GM12872 (cell line): ENCODE measurements at regions not wholly inside any gene's neighbourhood (a gene's known extent, or its start where the extent isn't known, plus 50 kb on each side); places are given as distances from the start of the nearest gene placed in this dataset.

Source experiments
- TF ChIP-seq, protein P1 (sequence below): IDR thresholded peaks from 3 replicates; pipeline ENCODE4 v1.5.1; 2011; ENCODE audit warnings: low read depth, mild to moderate bottlenecking, low read length, moderate library complexity; ENCODE audit not compliant: insufficient read depth

DNA sequence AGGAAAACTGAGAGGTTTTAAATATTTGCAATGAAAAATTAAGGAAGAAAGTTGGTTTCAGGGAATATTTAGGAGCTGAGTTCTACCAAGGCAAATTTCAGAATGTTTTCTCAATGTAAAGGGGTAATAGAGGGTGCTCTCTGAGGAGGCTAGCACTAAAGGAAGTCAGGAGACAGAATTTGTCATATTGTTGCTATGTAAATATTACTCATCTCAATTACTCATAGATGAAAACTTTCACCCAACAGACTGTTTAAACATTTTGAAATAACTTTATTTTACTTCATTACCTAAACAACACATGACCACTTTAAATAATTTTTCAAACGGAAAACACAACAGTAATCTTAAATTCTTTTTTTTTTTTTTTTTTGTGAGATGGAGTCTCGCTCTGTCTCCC lies 274.8 kb upstream of the NRG3 start:
- TF ChIP-seq, protein P1, sequence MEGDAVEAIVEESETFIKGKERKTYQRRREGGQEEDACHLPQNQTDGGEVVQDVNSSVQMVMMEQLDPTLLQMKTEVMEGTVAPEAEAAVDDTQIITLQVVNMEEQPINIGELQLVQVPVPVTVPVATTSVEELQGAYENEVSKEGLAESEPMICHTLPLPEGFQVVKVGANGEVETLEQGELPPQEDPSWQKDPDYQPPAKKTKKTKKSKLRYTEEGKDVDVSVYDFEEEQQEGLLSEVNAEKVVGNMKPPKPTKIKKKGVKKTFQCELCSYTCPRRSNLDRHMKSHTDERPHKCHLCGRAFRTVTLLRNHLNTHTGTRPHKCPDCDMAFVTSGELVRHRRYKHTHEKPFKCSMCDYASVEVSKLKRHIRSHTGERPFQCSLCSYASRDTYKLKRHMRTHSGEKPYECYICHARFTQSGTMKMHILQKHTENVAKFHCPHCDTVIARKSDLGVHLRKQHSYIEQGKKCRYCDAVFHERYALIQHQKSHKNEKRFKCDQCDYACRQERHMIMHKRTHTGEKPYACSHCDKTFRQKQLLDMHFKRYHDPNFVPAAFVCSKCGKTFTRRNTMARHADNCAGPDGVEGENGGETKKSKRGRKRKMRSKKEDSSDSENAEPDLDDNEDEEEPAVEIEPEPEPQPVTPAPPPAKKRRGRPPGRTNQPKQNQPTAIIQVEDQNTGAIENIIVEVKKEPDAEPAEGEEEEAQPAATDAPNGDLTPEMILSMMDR, result no peak

DNA sequence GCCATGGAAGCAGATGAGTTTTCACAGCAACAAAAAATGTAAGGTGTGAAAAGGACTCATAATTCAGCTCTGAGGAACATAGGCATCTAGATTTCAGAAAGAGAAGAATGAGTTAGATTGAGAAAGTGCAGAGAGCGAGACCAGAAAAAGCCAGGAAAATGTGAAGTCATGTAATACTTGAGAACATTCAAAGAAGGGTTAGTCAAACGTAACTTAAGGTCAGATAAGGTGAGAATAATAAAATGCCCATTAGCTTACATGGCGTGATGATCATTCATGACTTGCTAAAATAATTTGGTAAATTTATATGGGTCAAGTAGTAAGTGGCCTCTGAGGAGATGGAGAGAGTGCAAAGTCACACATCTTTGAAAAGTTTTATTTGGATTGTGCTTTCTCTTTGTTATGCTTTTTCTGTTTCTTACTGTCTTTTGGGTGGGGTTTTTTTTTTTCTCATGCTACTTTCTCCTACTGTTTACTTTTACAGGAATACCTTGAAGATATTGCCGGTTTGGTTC lies 271.8 kb upstream of the NRG3 start:
- TF ChIP-seq, protein P1, result no peak

- TF ChIP-seq, protein P1, result no peak
Observed at GRCh38 chr10:81655986-81656385, 219.0 kb upstream of the NRG3 start.

DNA sequence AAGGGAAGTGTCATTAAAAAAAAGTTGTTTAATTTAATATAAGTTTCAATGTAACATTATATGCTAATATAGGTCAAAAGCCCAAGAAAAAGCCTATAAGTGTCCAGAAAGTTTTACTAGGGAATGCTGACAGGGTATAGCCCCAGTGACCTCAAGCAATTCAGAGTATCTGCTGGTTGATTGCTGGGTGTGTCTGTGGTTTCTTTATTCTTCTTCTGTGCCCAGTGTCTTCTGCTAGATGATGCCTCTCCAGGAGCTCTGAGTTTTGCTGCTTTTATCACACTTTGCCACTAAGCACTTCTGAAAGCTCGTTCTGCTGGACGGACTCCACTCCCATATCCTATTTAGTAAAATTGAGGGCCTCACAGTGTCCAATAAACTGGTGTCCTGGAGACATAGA lies 212.2 kb upstream of the NRG3 start:
- TF ChIP-seq, protein P1, result no peak

DNA sequence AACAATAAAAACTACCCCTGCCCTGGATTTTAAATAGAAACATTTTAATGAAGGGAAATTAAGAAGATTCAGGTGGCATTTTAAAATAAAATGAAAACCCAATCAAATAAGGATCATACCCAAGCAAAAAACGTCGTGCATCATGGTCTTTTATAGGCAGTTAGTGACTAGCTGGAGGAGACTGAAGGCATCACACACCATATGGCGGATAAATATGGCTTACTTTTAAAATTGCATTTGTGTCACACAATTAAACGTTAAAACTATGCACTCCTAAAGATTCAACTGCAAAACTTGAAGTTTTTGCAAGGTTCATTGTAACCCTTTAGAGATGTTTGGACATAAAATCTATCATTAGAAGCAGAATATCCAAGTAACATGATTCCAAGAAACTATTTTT lies 200.1 kb upstream of the NRG3 start:
- TF ChIP-seq, protein P1, result no peak

DNA sequence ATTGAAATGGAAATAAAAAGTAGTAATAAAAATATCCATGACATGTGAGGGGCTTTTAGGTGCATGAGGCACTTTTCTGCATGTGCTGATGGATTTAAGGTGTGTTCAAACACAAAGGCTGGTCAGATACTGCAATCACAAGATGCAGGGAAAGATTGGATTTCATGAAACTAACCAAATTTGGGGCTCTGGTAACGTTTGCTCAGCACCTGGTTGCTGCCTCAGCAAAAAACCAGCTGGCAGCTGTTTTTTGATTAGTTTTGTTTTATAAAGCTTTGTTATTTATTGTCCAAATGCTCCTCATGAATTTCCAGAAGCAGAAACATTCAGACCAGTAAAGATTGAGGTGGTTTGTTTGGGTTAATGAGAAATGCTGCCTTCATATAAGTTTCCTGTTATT lies 195.7 kb upstream of the NRG3 start:
- TF ChIP-seq, protein P1, result no peak

DNA sequence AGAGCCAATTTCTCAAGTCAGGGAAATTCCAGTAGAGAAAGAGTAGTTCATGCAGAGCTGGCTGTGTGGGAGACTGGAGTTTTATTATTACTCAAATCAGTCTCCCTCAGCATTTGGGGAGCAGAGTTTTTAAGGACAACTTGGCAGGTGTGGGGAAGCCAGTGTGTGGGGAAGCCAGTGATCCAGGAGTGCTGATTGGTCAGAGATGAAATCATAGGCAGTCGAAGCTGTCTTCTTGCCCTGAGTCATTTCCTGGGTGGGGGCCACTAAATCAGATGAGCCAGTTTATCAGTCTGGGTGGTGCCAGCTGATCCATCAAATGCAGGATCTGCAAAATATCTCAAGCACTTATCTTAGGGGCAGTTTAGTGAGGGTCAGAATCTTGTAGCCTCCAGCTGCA lies 194.6 kb upstream of the NRG3 start:
- TF ChIP-seq, protein P1, result no peak
